ENCODE measurements at regions not wholly inside any gene's neighbourhood (a gene's known extent, or its start where the extent isn't known, plus 50 kb on each side); places are given as distances from the start of the nearest gene placed in this dataset.

- TF ChIP-seq POLR2AphosphoS5 (IDR thresholded peaks at IDR 0.05; ENCODE audit: low read depth) (no peak), REST (IDR thresholded peaks at IDR 0.05; ENCODE audit: insufficient replicate concordance, low read depth) (no peak), SPI1 (IDR thresholded peaks at IDR 0.05; ENCODE audit: borderline replicate concordance, low read depth) (no peak), GABPA (IDR thresholded peaks at IDR 0.05; ENCODE audit: low read depth) (no peak)
- TF ChIP-seq, protein P1, sequence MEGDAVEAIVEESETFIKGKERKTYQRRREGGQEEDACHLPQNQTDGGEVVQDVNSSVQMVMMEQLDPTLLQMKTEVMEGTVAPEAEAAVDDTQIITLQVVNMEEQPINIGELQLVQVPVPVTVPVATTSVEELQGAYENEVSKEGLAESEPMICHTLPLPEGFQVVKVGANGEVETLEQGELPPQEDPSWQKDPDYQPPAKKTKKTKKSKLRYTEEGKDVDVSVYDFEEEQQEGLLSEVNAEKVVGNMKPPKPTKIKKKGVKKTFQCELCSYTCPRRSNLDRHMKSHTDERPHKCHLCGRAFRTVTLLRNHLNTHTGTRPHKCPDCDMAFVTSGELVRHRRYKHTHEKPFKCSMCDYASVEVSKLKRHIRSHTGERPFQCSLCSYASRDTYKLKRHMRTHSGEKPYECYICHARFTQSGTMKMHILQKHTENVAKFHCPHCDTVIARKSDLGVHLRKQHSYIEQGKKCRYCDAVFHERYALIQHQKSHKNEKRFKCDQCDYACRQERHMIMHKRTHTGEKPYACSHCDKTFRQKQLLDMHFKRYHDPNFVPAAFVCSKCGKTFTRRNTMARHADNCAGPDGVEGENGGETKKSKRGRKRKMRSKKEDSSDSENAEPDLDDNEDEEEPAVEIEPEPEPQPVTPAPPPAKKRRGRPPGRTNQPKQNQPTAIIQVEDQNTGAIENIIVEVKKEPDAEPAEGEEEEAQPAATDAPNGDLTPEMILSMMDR (IDR thresholded peaks at IDR 0.05; ENCODE audit: insufficient read depth, low read length), result no peak
- H3K27me3 ChIP-seq (ENCODE audit: insufficient read depth, poor library complexity, severe bottlenecking), result no peaks in the 10 kb centered on the region
- H3K4me3 ChIP-seq (replicated peaks; ENCODE audit: insufficient read depth, low read length), result no peak overlapping the region
- DNase-seq (ENCODE audit: low read depth in 1 of 2, low spot score in 1 of 2), result no peak
- no peak overlapping the region for H3K27ac ChIP-seq (replicated peaks)
Measured at GRCh38 chr2:41743324-41743723, 304.5 kb upstream of the PKDCC start.

DNA sequence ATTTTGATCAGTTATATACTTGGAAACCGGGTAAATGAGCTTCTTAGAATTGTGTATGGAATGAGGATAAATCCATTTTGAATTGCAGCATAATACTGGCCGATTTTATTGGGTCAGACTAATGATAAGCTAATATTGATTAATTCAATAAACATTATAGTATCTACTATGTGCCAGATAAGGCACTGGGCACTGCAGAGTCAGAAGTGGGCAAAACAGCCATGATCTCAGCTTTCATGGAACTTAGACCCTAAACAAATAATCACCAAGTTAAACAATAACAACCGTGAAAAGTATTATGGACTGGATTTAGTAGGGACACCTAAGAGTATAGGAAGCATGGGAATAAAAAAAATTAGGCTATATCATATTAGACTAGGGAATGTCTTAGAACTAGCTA, 297.0 kb upstream of the PKDCC start:
- H3K4me3 ChIP-seq (replicated peaks; ENCODE audit: insufficient read depth, low read length), result no peak overlapping the region
- no peak for TF ChIP-seq SPI1 (IDR thresholded peaks at IDR 0.05; ENCODE audit: borderline replicate concordance, low read depth)
- TF ChIP-seq, protein P1 (IDR thresholded peaks at IDR 0.05; ENCODE audit: insufficient read depth, low read length), result no peak
- TF ChIP-seq GABPA (IDR thresholded peaks at IDR 0.05; ENCODE audit: low read depth), result no peak
- no peak for TF ChIP-seq POLR2AphosphoS5 (IDR thresholded peaks at IDR 0.05; ENCODE audit: low read depth)
- TF ChIP-seq REST (IDR thresholded peaks at IDR 0.05; ENCODE audit: insufficient replicate concordance, low read depth), result no peak
- no peak for DNase-seq (ENCODE audit: low read depth in 1 of 2, low spot score in 1 of 2)
- no peak overlapping the region for H3K27ac ChIP-seq (replicated peaks)
- peaks cover 2% of the 10 kb centered on the region for H3K27me3 ChIP-seq (ENCODE audit: insufficient read depth, poor library complexity, severe bottlenecking)

GRCh38 chr2:41759880-41760279, 287.9 kb upstream of the PKDCC start:
- H3K4me3 ChIP-seq (replicated peaks; ENCODE audit: insufficient read depth, low read length), result no peak overlapping the region
- DNase-seq (ENCODE audit: low read depth in 1 of 2, low spot score in 1 of 2), result no peak
- H3K27me3 ChIP-seq (ENCODE audit: insufficient read depth, poor library complexity, severe bottlenecking), result no peaks in the 10 kb centered on the region
- TF ChIP-seq, protein P1 (IDR thresholded peaks at IDR 0.05; ENCODE audit: insufficient read depth, low read length), result no peak
- TF ChIP-seq GABPA (IDR thresholded peaks at IDR 0.05; ENCODE audit: low read depth) (no peak), POLR2AphosphoS5 (IDR thresholded peaks at IDR 0.05; ENCODE audit: low read depth) (no peak), REST (IDR thresholded peaks at IDR 0.05; ENCODE audit: insufficient replicate concordance, low read depth) (no peak), SPI1 (IDR thresholded peaks at IDR 0.05; ENCODE audit: borderline replicate concordance, low read depth) (no peak)
- H3K27ac ChIP-seq (replicated peaks), result no peak overlapping the region

Data from HL-60 (cell line).